ENCODE measurements at regions not wholly inside any gene's neighbourhood (a gene's known extent, or its start where the extent isn't known, plus 50 kb on each side); places are given as distances from the start of the nearest gene placed in this dataset.

DNA sequence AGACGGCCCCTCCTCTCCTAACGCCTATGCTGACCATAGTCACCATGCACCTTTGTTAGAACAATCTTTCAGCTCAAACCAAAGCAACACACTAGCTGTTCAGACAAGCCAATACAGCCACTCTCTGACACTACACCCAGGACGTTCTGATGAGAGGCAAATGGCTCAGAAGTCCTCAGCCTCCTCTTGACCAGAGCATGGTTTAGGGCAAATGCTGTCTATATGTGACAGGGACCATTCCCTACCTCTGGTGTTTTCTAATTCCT is 264.8 kb upstream of the HES1 start:
- TF ChIP-seq, protein P1, sequence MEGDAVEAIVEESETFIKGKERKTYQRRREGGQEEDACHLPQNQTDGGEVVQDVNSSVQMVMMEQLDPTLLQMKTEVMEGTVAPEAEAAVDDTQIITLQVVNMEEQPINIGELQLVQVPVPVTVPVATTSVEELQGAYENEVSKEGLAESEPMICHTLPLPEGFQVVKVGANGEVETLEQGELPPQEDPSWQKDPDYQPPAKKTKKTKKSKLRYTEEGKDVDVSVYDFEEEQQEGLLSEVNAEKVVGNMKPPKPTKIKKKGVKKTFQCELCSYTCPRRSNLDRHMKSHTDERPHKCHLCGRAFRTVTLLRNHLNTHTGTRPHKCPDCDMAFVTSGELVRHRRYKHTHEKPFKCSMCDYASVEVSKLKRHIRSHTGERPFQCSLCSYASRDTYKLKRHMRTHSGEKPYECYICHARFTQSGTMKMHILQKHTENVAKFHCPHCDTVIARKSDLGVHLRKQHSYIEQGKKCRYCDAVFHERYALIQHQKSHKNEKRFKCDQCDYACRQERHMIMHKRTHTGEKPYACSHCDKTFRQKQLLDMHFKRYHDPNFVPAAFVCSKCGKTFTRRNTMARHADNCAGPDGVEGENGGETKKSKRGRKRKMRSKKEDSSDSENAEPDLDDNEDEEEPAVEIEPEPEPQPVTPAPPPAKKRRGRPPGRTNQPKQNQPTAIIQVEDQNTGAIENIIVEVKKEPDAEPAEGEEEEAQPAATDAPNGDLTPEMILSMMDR (IDR thresholded peaks at IDR 0.05): no peak
- TF ChIP-seq POLR2A (IDR thresholded peaks at IDR 0.05): no peak

Measured in esophagus squamous epithelium (tissue), 4 donors.